ENCODE measurements at regions not wholly inside any gene's neighbourhood (a gene's known extent, or its start where the extent isn't known, plus 50 kb on each side); places are given as distances from the start of the nearest gene placed in this dataset.

- Histone ChIP-seq H2BK5ac (ENCODE audit: low read depth, low read length, poor library complexity, severe bottlenecking) (no peak overlapping the region), H3K23ac (ENCODE audit: low read depth, low read length) (no peak overlapping the region), H3K79me1 (ENCODE audit: low read depth in 1 of 2, low read length in 2 of 2) (no peaks in the 10 kb centered on the region), H2AK5ac (ENCODE audit: low read depth, low read length) (no peak overlapping the region), H3K27ac (ENCODE audit: insufficient read depth, low read length) (no peak overlapping the region), H3K56ac (ENCODE audit: extremely low read depth, insufficient read depth, low read length) (no peak overlapping the region), H2BK15ac (ENCODE audit: low read depth, low read length) (no peak overlapping the region), H3K4me2 (ENCODE audit: low read depth, low read length) (no peak overlapping the region), H2AFZ (replicated peaks; ENCODE audit: low read length, poor library complexity) (peak overlapping the region; percentile 33), H3K4me3 (ENCODE audit: insufficient read depth, low read depth, low read length) (no peak overlapping the region), H3K27me3 (ENCODE audit: control insufficient read depth, insufficient read depth, low read length) (peaks cover 5% of the 10 kb centered on the region; the same call in 1 of the 2 replicates), H3K9me3 (ENCODE audit: control insufficient read depth, insufficient read depth, low read length) (no peaks in the 10 kb centered on the region), H3K9me1 (ENCODE audit: insufficient read depth, low read length) (peaks cover 1% of the 10 kb centered on the region; the same call in 1 of the 2 replicates), H3K9ac (ENCODE audit: low read depth, low read length) (no peak overlapping the region), H4K20me1 (ENCODE audit: insufficient read depth, low read length) (no peaks in the 10 kb centered on the region), H3K4me1 (ENCODE audit: control insufficient read depth, insufficient read depth, low read length) (no peaks in the 10 kb centered on the region; the same call in 1 of the 2 replicates), H2BK20ac (ENCODE audit: low read depth, low read length) (no peak overlapping the region), H4K91ac (ENCODE audit: insufficient read depth, low read depth, low read length) (no peak overlapping the region), H2AK9ac (replicated peaks; ENCODE audit: low read depth, low read length, poor library complexity) (no peak overlapping the region), H3K4ac (ENCODE audit: low read depth, low read length) (no peak overlapping the region), H4K8ac (ENCODE audit: low read depth in 2 of 2, low read length in 2 of 2) (no peak overlapping the region), H3K36me3 (ENCODE audit: control insufficient read depth, insufficient read depth, low read length) (no peaks in the 10 kb centered on the region), H2BK120ac (ENCODE audit: low read depth, low read length) (no peak overlapping the region), H3K14ac (replicated peaks; ENCODE audit: low read depth, low read length) (no peak overlapping the region), H3K18ac (ENCODE audit: low read depth, low read length) (no peak overlapping the region), H4K5ac (ENCODE audit: low read depth, low read length) (no peak overlapping the region)
- BruUV-seq (replicated peaks): no TSS peak
- in situ Hi-C loops (cut with MboI; ENCODE audit: low sequenced_read_pairs): no loop called here
- WGBS, 2 experiments (ENCODE audit: extremely low coverage in 2 of 2, insufficient read length in 1 of 2): 60% methylated on average over 1 of the region's 25 CpGs; no CpG with 5 or more reads in 1 of the 2 experiments
- ATAC-seq (ENCODE audit: low read depth) (no peak), DNase-seq (no peak)
- ChIA-PET CTCF (no interaction called here), POLR2A (ENCODE audit: unreplicated experiment) (no interaction called here)
- dilution Hi-C loops (cut with HindIII; ENCODE audit: low sequenced_read_pairs, unreplicated experiment): no loop called here
- intact Hi-C loops (cut with micrococcal nuclease): no loop called here
- TF ChIP-seq CTCF (conservative IDR thresholded peaks at IDR 0.05; ENCODE audit: low read depth, low read length) (no peak), ELK1 (IDR thresholded peaks at IDR 0.05; ENCODE audit: borderline replicate concordance, low read depth, low read length) (no peak), RFX5 (IDR thresholded peaks at IDR 0.05; ENCODE audit: low read depth, low read length) (no peak), NFE2L2 (IDR thresholded peaks at IDR 0.05; ENCODE audit: low read depth, low read length) (no peak), POLR2A (IDR thresholded peaks at IDR 0.05; ENCODE audit: low read depth, low read length) (no peak), USF2 (IDR thresholded peaks at IDR 0.05; ENCODE audit: low read depth, low read length) (no peak), MAFK (IDR thresholded peaks at IDR 0.05; ENCODE audit: low read depth, low read length) (no peak), CEBPB (IDR thresholded peaks at IDR 0.05; ENCODE audit: low read depth, low read length) (no peak), MXI1 (IDR thresholded peaks at IDR 0.05; ENCODE audit: borderline replicate concordance, low read depth, low read length) (no peak), RCOR1 (IDR thresholded peaks at IDR 0.05; ENCODE audit: insufficient replicate concordance, low read length) (no peak), CHD1 (IDR thresholded peaks at IDR 0.05; ENCODE audit: low read depth, low read length) (no peak), BHLHE40 (IDR thresholded peaks at IDR 0.05; ENCODE audit: low read depth, low read length) (no peak), MAZ (IDR thresholded peaks at IDR 0.05; ENCODE audit: borderline replicate concordance, low read depth, low read length) (no peak), RAD21 (IDR thresholded peaks at IDR 0.05; ENCODE audit: low read length) (no peak), FOS (IDR thresholded peaks at IDR 0.05; ENCODE audit: low read depth, low read length) (no peak)
These were observed 52.1 kb upstream of the SLC66A3 start for GRCh38 chr2:11102956-11103860.
